ENCODE measurements at regions not wholly inside any gene's neighbourhood (a gene's known extent, or its start where the extent isn't known, plus 50 kb on each side); places are given as distances from the start of the nearest gene placed in this dataset.
"Not testable (repeated sequence)": the region's sequence is repeated elsewhere in the genome, so short reads cannot be mapped to it uniquely, and the experiment has no call there.

DNA sequence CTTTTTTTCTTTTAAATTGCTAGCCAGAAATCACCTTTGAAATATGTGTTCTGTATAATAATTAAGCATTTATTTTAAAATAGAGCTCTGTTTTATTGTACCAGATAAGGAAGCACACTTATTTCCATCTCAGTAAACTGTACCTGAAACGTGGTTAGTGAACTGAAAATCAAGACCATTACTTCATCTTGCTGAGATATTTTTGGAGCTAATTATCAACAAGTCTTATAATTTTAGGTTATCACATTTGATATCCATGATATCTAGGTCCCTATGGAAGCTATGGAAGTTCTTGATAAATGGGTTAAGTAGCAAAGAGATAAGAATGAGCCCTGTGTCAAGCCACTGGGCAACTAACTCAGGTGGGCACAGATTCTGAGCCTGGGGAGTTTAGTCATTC lies 187.2 kb downstream of the NFKBIZ start:
- POLR2A ChIA-PET = no interaction called here
- DNase-seq = no peak
- intact Hi-C loops (cut with DNase I, micrococcal nuclease) = no loop called here
- no peak for ATAC-seq
- H3K36me3 Mint-ChIP-seq (ENCODE audit: low read depth) = no peaks in the 10 kb centered on the region
- no peaks in the 10 kb centered on the region for H3K4me1 Mint-ChIP-seq
- peaks cover 10% of the 10 kb centered on the region for H3K9me3 Mint-ChIP-seq (ENCODE audit: low read depth)
- H3K27ac Mint-ChIP-seq = no peak overlapping the region
- no peak overlapping the region for H3K4me3 Mint-ChIP-seq
- H3K27me3 Mint-ChIP-seq = no peaks in the 10 kb centered on the region
- CTCF ChIA-PET = interaction anchor here (0.7 to 1.1 kb wide), 2 partner anchors 19 to 223 kb away, joined by 3 read pairs; no protein-coding TSS in a partner anchor

- H3K4me1 Mint-ChIP-seq = no peaks in the 10 kb centered on the region
- ATAC-seq = no peak
- peaks cover 10% of the 10 kb centered on the region for H3K9me3 Mint-ChIP-seq (ENCODE audit: low read depth)
- intact Hi-C loops (cut with DNase I, micrococcal nuclease) = no loop called here
- H3K27ac Mint-ChIP-seq = no peak overlapping the region
- POLR2A ChIA-PET = interaction anchor here (0.6 kb wide), 1 partner anchor 23 kb away, joined by 3 read pairs; no protein-coding TSS in a partner anchor
- H3K27me3 Mint-ChIP-seq = no peaks in the 10 kb centered on the region
- H3K4me3 Mint-ChIP-seq = no peak overlapping the region
- H3K36me3 Mint-ChIP-seq (ENCODE audit: low read depth) = no peaks in the 10 kb centered on the region
- no peak for DNase-seq
- CTCF ChIA-PET = interaction anchor here (1.2 kb wide), 1 partner anchor 227 kb away, joined by 3 read pairs; no protein-coding TSS in a partner anchor
Measured at GRCh38 chr3:102037209-102037608, 187.9 kb downstream of the NFKBIZ start.

- no peaks in the 10 kb centered on the region for H3K36me3 Mint-ChIP-seq (ENCODE audit: low read depth)
- DNase-seq (no peak), ATAC-seq (no peak)
- no peak overlapping the region for H3K4me3 Mint-ChIP-seq
- no peaks in the 10 kb centered on the region for H3K4me1 Mint-ChIP-seq
- H3K27ac Mint-ChIP-seq = no peak overlapping the region
- ChIA-PET CTCF (interaction anchor here (0.5 to 1.2 kb wide), 3 partner anchors 191 to 228 kb away, joined by 3 read pairs; no protein-coding TSS in a partner anchor), POLR2A (interaction anchor here (0.6 kb wide), 1 partner anchor 22 kb away, joined by 3 read pairs; no protein-coding TSS in a partner anchor)
- no peaks in the 10 kb centered on the region for H3K27me3 Mint-ChIP-seq
- H3K9me3 Mint-ChIP-seq (ENCODE audit: low read depth) = peaks cover 10% of the 10 kb centered on the region
- intact Hi-C loops (cut with DNase I, micrococcal nuclease) = no loop called here
Measured at GRCh38 chr3:102037791-102038190, 188.5 kb downstream of the NFKBIZ start.

DNA sequence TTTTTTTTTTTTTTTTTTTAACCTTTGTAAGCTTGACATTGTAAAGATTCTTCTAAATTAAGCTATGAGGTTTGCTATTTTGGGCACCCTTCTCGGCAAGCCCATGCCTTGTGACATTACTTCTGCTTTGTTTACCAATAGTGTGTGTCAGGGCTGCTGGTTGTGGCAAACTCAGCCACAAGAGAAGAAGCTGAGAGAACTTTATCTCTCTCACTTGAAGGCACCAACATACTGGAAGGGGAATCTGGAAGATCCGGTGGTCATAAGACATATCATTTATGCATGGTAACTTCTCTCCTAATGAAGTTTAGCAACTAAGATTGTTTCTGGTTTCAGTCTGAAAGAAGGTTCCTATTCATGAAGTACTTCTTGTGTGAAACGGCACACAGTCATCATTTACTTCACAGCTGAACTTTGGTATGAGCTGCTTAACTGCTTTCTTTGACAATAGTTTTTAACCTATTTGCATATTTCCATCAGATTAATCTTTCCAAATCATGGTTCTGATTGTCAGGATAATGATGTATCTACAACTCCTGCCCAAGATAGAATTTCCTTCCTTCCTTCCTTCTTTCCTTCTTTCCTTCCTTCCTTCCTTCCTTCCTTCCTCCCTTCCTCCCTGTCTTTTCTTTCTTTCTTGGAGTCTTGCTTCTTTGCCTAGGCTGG lies 189.3 kb downstream of the NFKBIZ start:
- ATAC-seq = no peak
- H3K27ac Mint-ChIP-seq = no peak overlapping the region
- POLR2A ChIA-PET = interaction anchor here (0.7 kb wide), 1 partner anchor 88 kb away, joined by 5 read pairs; no protein-coding TSS in a partner anchor

GRCh38 chr3:102040144-102040543 lies 190.8 kb downstream of the NFKBIZ start:
- H3K4me1 Mint-ChIP-seq; H3K27me3 Mint-ChIP-seq; CTCF ChIA-PET; POLR2A ChIA-PET; H3K27ac Mint-ChIP-seq; H3K36me3 Mint-ChIP-seq (ENCODE audit: low read depth); H3K4me3 Mint-ChIP-seq; intact Hi-C loops (cut with DNase I, micrococcal nuclease); DNase-seq; ATAC-seq: not testable (repeated sequence)
- H3K9me3 Mint-ChIP-seq (ENCODE audit: low read depth) = peaks cover 10% of the 10 kb centered on the region

More for the DNA sequence above, 189.3 kb downstream of the NFKBIZ start:
- DNase-seq = no peak
- H3K4me1 Mint-ChIP-seq = no peaks in the 10 kb centered on the region
- peaks cover 10% of the 10 kb centered on the region for H3K9me3 Mint-ChIP-seq (ENCODE audit: low read depth)
- intact Hi-C loops (cut with DNase I, micrococcal nuclease) = no loop called here
- H3K36me3 Mint-ChIP-seq (ENCODE audit: low read depth) = no peaks in the 10 kb centered on the region
- no peaks in the 10 kb centered on the region for H3K27me3 Mint-ChIP-seq
- CTCF ChIA-PET = interaction anchor here (1.1 to 1.2 kb wide), 2 partner anchors 190 to 229 kb away, joined by 3 read pairs; no protein-coding TSS in a partner anchor
- no peak overlapping the region for H3K4me3 Mint-ChIP-seq

DNA sequence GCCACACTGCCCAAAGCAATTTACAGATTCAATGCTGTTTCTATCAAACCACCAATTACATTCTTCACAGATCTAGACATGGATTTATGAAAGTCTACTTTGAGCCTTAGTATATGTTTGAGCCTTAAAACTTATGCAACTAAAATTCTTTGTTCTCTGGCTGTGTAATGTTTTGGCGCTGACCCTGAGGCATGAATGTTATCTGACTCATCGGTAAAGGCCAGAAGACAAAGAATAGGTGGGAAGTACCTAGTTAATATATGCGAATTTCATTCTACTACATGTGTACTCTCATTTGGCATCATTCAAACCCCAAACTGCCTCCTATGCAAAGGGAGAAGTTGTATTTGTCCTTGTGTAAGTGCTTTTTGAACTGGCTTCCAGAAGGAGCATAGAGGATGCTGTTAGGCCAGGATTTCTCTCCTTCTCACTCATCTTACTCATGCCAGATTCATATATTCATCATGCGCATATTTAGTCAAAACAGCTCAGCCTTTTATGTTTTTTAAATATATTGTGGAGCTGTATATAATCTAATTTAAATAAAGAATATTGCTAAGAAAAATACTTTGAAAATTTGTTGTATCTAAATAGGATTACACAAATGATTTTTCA lies 204.2 kb downstream of the NFKBIZ start:
- Mint-ChIP-seq H3K4me1 (peaks cover 29% of the 10 kb centered on the region), H3K27me3 (no peaks in the 10 kb centered on the region), H3K27ac (no peak overlapping the region), H3K9me3 (ENCODE audit: low read depth) (peaks cover 26% of the 10 kb centered on the region), H3K4me3 (no peak overlapping the region), H3K36me3 (ENCODE audit: low read depth) (peaks cover 6% of the 10 kb centered on the region)
- ChIA-PET CTCF (no interaction called here), POLR2A (no interaction called here)
- intact Hi-C loops (cut with DNase I, micrococcal nuclease) = loop anchor here in 1 of 2 experiments (2.0 kb wide), 1 partner anchor 31 kb away; no protein-coding TSS in a partner anchor
- ATAC-seq (peak; percentile 87), DNase-seq (peak; percentile 29)

DNA sequence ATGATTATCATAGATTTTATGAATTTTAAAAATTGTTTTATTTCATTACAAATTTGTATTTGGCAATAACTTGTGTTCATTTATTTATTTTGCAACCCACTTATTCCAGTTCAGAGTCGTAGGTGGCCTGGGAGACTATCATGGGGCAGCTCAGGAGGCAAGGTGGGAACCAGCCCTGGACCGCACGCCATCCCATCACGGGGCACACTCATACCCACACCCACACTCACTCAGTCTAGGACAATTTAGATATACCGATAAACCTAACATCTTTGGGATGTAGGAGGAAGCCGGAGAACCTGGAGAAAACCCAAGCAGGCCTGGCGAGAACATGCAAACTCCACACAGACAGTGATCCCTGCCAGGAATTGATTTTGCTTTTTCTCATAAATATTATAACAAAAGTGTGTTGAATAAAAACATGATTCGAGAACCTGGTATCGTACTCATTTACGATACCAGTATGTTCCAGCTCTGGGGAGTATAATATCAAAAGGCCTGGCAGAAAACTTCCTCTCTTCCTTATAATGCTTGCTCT lies 205.3 kb downstream of the NFKBIZ start:
- CTCF ChIA-PET = no interaction called here
- no peak overlapping the region for H3K4me3 Mint-ChIP-seq
- peaks cover 40% of the 10 kb centered on the region for H3K4me1 Mint-ChIP-seq
- ATAC-seq = no peak
- no peak for DNase-seq
- H3K36me3 Mint-ChIP-seq (ENCODE audit: low read depth) = peaks cover 4% of the 10 kb centered on the region
- POLR2A ChIA-PET = no interaction called here
- no peak overlapping the region for H3K27ac Mint-ChIP-seq
- H3K27me3 Mint-ChIP-seq = no peaks in the 10 kb centered on the region
- H3K9me3 Mint-ChIP-seq (ENCODE audit: low read depth) = peaks cover 15% of the 10 kb centered on the region
- intact Hi-C loops (cut with DNase I, micrococcal nuclease) = no loop called here

GRCh38 chr3:102057781-102058421 lies 208.6 kb downstream of the NFKBIZ start:
- no peaks in the 10 kb centered on the region for H3K36me3 Mint-ChIP-seq (ENCODE audit: low read depth)
- CTCF ChIA-PET = interaction anchor here (1.3 kb wide), 1 partner anchor 11 kb away, joined by 4 read pairs; no protein-coding TSS in a partner anchor
- intact Hi-C loops (cut with DNase I, micrococcal nuclease) = no loop called here
- no peaks in the 10 kb centered on the region for H3K27me3 Mint-ChIP-seq
- peaks cover 2% of the 10 kb centered on the region for H3K9me3 Mint-ChIP-seq (ENCODE audit: low read depth)
- POLR2A ChIA-PET = interaction anchor here (0.6 kb wide), 1 partner anchor 176 kb away, joined by 8 read pairs; no protein-coding TSS in a partner anchor
- no peak overlapping the region for H3K4me3 Mint-ChIP-seq
- no peak overlapping the region for H3K27ac Mint-ChIP-seq
- H3K4me1 Mint-ChIP-seq = peaks cover 41% of the 10 kb centered on the region
- DNase-seq (no peak), ATAC-seq (peak; percentile 63)

DNA sequence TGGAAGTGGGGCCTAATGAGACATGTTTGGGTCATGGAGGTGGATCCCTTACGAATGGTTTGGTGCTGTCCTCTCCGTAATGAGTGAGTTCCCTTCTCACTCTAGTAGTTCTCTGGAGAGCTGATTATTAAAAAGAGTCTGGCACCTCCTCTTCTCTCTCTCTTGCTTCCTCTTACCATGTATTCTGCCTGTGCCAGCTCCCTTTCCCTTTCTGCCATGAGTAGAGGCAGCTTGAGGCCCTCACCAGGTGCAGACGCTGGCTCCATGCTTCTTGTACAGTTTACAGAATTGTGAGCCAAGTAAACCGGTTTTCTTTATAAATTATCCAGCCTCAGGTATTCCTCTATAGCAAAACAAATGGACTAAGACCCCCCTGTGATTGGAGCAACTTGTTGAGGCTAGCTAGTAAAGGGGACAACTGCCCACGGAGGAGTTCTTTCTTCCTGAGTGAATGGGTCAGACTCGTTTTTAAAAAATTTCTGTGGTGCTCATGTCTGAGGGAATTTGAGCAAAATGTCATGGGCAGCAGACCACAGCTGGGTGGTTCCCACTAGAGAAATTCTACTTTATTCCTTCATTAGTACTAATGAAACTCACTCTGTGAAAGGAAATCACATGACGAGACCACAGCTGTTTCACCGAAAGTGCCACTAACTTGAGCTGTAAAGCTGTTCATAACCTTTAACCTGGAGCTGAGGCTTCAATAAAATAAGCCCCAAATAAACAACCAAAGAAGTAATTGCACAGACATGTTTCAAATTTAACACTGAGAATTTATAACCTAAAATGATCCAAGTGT lies 210.0 kb downstream of the NFKBIZ start:
- intact Hi-C loops (cut with DNase I, micrococcal nuclease) = no loop called here

DNA sequence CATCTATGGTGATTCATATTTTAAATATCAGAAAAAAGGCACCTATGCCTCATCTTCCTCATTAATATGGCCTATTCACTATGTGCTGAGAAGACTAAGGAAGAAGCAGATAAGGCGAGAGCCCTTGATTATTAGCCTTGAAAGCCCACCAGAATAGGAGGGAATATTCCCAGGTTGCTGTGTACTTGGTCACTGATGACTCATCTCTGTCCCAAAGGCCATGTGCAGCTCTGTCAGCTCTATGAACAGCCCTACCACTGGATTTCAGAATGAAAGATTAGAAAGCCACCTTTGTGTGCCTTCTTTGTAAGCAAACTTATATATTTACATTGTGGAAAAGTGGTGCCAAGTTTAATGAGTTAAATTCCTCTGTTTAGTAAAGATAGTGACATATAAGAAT lies 211.5 kb downstream of the NFKBIZ start:
- intact Hi-C loops (cut with DNase I, micrococcal nuclease) = no loop called here
- Mint-ChIP-seq H3K9me3 (ENCODE audit: low read depth) (peaks cover 2% of the 10 kb centered on the region), H3K4me1 (peaks cover 32% of the 10 kb centered on the region), H3K27ac (no peak overlapping the region), H3K4me3 (no peak overlapping the region), H3K27me3 (no peaks in the 10 kb centered on the region), H3K36me3 (ENCODE audit: low read depth) (no peaks in the 10 kb centered on the region)
- DNase-seq = no peak
- CTCF ChIA-PET = interaction anchor here (1.0 to 1.1 kb wide), 2 partner anchors 18 to 23 kb away, joined by 3 read pairs; no protein-coding TSS in a partner anchor
- ATAC-seq = peak; percentile 37
- POLR2A ChIA-PET = no interaction called here

More for the DNA sequence above, 210.0 kb downstream of the NFKBIZ start:
- Mint-ChIP-seq H3K9me3 (ENCODE audit: low read depth) (peaks cover 2% of the 10 kb centered on the region), H3K27me3 (no peaks in the 10 kb centered on the region), H3K4me1 (peaks cover 35% of the 10 kb centered on the region), H3K4me3 (no peak overlapping the region), H3K36me3 (ENCODE audit: low read depth) (no peaks in the 10 kb centered on the region), H3K27ac (no peak overlapping the region)
- ChIA-PET POLR2A (interaction anchor here (0.6 kb wide), 1 partner anchor 22 kb away, joined by 3 read pairs; no protein-coding TSS in a partner anchor), CTCF (interaction anchor here (0.8 to 1.6 kb wide), 2 partner anchors 26 to 96 kb away, joined by 5 to 6 read pairs; no protein-coding TSS in a partner anchor)
- DNase-seq (no peak), ATAC-seq (no peak)

DNA sequence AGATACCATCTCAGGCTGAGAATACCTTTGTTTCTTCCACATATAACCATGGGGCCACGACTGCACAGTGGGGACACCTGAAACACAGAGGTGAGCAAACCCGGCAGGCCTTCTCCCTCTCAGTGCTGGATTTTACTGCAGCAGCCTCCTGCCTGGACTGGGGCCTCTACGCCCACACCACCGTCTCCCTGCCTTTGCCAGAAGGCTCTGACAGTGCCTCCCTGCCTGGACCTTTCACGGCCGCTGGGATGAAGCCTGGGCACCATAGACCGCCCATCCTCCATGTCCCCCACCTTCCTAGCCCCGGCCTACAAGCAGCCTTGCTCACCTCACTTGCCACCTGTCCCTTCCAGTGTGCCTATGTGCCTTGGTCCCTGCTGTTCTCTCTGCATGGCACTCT lies 214.3 kb downstream of the NFKBIZ start:
- CTCF ChIA-PET = no interaction called here
- Mint-ChIP-seq H3K4me3 (no peak overlapping the region), H3K4me1 (peaks cover 24% of the 10 kb centered on the region), H3K27ac (no peak overlapping the region), H3K36me3 (ENCODE audit: low read depth) (no peaks in the 10 kb centered on the region), H3K9me3 (ENCODE audit: low read depth) (no peaks in the 10 kb centered on the region), H3K27me3 (no peaks in the 10 kb centered on the region)
- intact Hi-C loops (cut with DNase I, micrococcal nuclease) = no loop called here
- DNase-seq (no peak), ATAC-seq (no peak)
- POLR2A ChIA-PET = no interaction called here
